Uterus (tissue), 2 donors: ENCODE measurements at regions not wholly inside any gene's neighbourhood (a gene's known extent, or its start where the extent isn't known, plus 50 kb on each side); places are given as distances from the start of the nearest gene placed in this dataset.
"Not testable (repeated sequence)": the region's sequence is repeated elsewhere in the genome, so short reads cannot be mapped to it uniquely, and the experiment has no call there.

Experiments used
- CTCF ChIP-seq, 4 experiments: fragments of 200-600 bp in 2 of 4; fragments of 450-650 bp in 2 of 4; sonication (generic) in 2 of 4; IDR thresholded peaks; one replicate each; pipeline ENCODE4 v1.5.1; 2016 to 2019; ENCODE audit warnings: antibody characterized with exemption in 4 of 4, mild to moderate bottlenecking in 2 of 4, moderate library complexity in 1 of 4
- POLR2A ChIP-seq, 2 donors: fragments of 450-650 bp; IDR thresholded peaks; one replicate each; pipeline ENCODE4 v1.6.1; 2016; ENCODE audit warnings: antibody characterized with exemption in 2 of 2, mild to moderate bottlenecking in 1 of 2, moderate library complexity in 1 of 2

- TF ChIP-seq POLR2A, CTCF (IDR thresholded peaks at IDR 0.05): not testable (repeated sequence)
These were observed 120.5 kb upstream of the WIPF3 start for GRCh38 chr7:29685651-29686271.
